ENCODE measurements at regions not wholly inside any gene's neighbourhood (a gene's known extent, or its start where the extent isn't known, plus 50 kb on each side); places are given as distances from the start of the nearest gene placed in this dataset.

DNA sequence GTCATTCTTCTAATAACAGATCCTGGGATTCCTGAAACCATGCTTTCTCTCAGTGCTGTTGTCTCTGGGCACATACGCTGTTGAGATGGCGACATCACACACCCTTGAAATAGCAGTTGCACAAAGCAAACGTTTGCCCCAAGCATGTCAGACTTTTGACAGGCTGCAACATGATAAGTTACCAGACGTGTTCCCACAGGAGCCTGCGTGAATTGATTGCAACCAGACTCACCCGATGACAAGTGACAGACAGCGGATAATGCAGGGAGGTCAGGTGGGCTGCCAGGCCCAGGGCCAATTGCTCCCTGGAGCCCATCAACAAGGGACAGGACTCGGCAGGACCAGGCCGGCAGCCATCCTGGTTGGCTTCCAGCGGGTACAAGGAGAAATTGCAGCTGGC is 310.9 kb downstream of the SIPA1L2 start:
- TF ChIP-seq, protein P1, sequence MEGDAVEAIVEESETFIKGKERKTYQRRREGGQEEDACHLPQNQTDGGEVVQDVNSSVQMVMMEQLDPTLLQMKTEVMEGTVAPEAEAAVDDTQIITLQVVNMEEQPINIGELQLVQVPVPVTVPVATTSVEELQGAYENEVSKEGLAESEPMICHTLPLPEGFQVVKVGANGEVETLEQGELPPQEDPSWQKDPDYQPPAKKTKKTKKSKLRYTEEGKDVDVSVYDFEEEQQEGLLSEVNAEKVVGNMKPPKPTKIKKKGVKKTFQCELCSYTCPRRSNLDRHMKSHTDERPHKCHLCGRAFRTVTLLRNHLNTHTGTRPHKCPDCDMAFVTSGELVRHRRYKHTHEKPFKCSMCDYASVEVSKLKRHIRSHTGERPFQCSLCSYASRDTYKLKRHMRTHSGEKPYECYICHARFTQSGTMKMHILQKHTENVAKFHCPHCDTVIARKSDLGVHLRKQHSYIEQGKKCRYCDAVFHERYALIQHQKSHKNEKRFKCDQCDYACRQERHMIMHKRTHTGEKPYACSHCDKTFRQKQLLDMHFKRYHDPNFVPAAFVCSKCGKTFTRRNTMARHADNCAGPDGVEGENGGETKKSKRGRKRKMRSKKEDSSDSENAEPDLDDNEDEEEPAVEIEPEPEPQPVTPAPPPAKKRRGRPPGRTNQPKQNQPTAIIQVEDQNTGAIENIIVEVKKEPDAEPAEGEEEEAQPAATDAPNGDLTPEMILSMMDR (IDR thresholded peaks at IDR 0.05 in 2 of 3, conservative IDR thresholded peaks at IDR 0.05 in 1 of 3; ENCODE audit: insufficient read depth in 2 of 3, low read depth in 1 of 3, low read length in 3 of 3) = no peak
- TF ChIP-seq POLR2A (conservative IDR thresholded peaks at IDR 0.05) (no peak), GABPB2 (CRISPR knock-in tag; conservative IDR thresholded peaks at IDR 0.05) (no peak), RFX5 (IDR thresholded peaks at IDR 0.05; ENCODE audit: low read depth, low read length) (no peak)

Measured in K562 (cell line).